ENCODE measurements at regions not wholly inside any gene's neighbourhood (a gene's known extent, or its start where the extent isn't known, plus 50 kb on each side); places are given as distances from the start of the nearest gene placed in this dataset.

GRCh38 chr9:89753472-89754055 is 148.8 kb downstream of the GADD45G start:
- H3K27ac ChIP-seq = no peak overlapping the region
- H3K4me1 ChIP-seq = peaks cover 4 to 7% of the 10 kb centered on the region in 2 donors
- TF ChIP-seq POLR2A (IDR thresholded peaks at IDR 0.05) (no peak), POLR2AphosphoS5 (IDR thresholded peaks at IDR 0.05) (no peak)
- TF ChIP-seq, protein P1, sequence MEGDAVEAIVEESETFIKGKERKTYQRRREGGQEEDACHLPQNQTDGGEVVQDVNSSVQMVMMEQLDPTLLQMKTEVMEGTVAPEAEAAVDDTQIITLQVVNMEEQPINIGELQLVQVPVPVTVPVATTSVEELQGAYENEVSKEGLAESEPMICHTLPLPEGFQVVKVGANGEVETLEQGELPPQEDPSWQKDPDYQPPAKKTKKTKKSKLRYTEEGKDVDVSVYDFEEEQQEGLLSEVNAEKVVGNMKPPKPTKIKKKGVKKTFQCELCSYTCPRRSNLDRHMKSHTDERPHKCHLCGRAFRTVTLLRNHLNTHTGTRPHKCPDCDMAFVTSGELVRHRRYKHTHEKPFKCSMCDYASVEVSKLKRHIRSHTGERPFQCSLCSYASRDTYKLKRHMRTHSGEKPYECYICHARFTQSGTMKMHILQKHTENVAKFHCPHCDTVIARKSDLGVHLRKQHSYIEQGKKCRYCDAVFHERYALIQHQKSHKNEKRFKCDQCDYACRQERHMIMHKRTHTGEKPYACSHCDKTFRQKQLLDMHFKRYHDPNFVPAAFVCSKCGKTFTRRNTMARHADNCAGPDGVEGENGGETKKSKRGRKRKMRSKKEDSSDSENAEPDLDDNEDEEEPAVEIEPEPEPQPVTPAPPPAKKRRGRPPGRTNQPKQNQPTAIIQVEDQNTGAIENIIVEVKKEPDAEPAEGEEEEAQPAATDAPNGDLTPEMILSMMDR (IDR thresholded peaks at IDR 0.05) = no peak
- intact Hi-C loops (cut with DNase I; ENCODE audit: low total_unique reads) = no loop called here
- no peaks in the 10 kb centered on the region for H3K9me3 ChIP-seq
- H3K27me3 ChIP-seq = peaks cover 0 to 6% of the 10 kb centered on the region in 2 donors
- H3K4me3 ChIP-seq = no peak overlapping the region
- DNase-seq (ENCODE audit: low spot score in 2 of 2) = no peak
- no peaks in the 10 kb centered on the region for H3K36me3 ChIP-seq

DNA sequence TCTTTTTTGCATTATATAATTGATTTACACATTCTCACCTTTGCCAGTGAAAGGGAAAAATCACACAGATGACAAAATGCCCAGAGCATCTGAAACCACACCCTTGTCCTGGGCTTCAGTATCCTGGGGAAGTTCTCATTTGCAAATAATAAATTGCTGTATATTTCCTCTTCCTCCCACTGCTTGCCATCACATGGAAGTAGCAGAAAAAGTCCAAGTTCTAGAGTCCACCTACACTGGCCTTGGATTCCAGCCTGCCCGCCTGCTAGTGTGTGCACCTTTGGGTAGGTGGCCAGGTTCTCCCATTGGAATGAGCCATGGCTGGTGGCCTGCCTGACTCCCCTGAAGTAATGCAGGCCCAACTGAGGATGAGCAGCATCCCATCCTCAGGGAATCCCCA is 149.4 kb downstream of the GADD45G start:
- Histone ChIP-seq H3K4me1 (peaks cover 4 to 7% of the 10 kb centered on the region in 2 donors), H3K27ac (no peak overlapping the region), H3K9me3 (no peaks in the 10 kb centered on the region), H3K27me3 (peaks cover 0 to 6% of the 10 kb centered on the region in 2 donors), H3K36me3 (no peaks in the 10 kb centered on the region), H3K4me3 (no peak overlapping the region)
- intact Hi-C loops (cut with DNase I; ENCODE audit: low total_unique reads) = no loop called here
- TF ChIP-seq POLR2A (IDR thresholded peaks at IDR 0.05) (no peak), POLR2AphosphoS5 (IDR thresholded peaks at IDR 0.05) (no peak)
- TF ChIP-seq, protein P1 (IDR thresholded peaks at IDR 0.05) = no peak
- DNase-seq (ENCODE audit: low spot score in 2 of 2) = no peak

- Histone ChIP-seq H3K27me3 (peaks cover 0 to 6% of the 10 kb centered on the region in 2 donors), H3K27ac (no peak overlapping the region), H3K4me3 (no peak overlapping the region), H3K36me3 (no peaks in the 10 kb centered on the region), H3K9me3 (no peaks in the 10 kb centered on the region), H3K4me1 (peaks cover 4 to 7% of the 10 kb centered on the region in 2 donors)
- no peak for DNase-seq (ENCODE audit: low spot score in 2 of 2)
- TF ChIP-seq POLR2A (IDR thresholded peaks at IDR 0.05) = no peak
- intact Hi-C loops (cut with DNase I; ENCODE audit: low total_unique reads) = no loop called here
Observed at GRCh38 chr9:89755821-89756220, 151.0 kb downstream of the GADD45G start.

- H3K9me3 ChIP-seq = no peaks in the 10 kb centered on the region
- TF ChIP-seq POLR2AphosphoS5 (IDR thresholded peaks at IDR 0.05) = peak in 1 of 3 donors; percentile 15
- TF ChIP-seq, protein P1 (IDR thresholded peaks at IDR 0.05) = no peak
- H3K27ac ChIP-seq = peak overlapping the region; percentile 12 to 19
- DNase-seq (ENCODE audit: low spot score in 2 of 2) = peak; percentile 37 to 77
- no peaks in the 10 kb centered on the region for H3K36me3 ChIP-seq
- peaks cover 4 to 7% of the 10 kb centered on the region in 2 donors for H3K4me1 ChIP-seq
- intact Hi-C loops (cut with DNase I; ENCODE audit: low total_unique reads) = no loop called here
- no peak overlapping the region for H3K4me3 ChIP-seq
- H3K27me3 ChIP-seq = peaks cover 0 to 6% of the 10 kb centered on the region in 2 donors
Observed at GRCh38 chr9:89756891-89757537, 152.2 kb downstream of the GADD45G start.

GRCh38 chr9:89757776-89758528 is 153.1 kb downstream of the GADD45G start:
- DNase-seq (ENCODE audit: low spot score in 2 of 2) = no peak
- intact Hi-C loops (cut with DNase I; ENCODE audit: low total_unique reads) = no loop called here
- Histone ChIP-seq H3K27me3 (peaks cover 0 to 6% of the 10 kb centered on the region in 2 donors), H3K27ac (no peak overlapping the region), H3K9me3 (no peaks in the 10 kb centered on the region), H3K36me3 (no peaks in the 10 kb centered on the region), H3K4me1 (peaks cover 4 to 7% of the 10 kb centered on the region in 2 donors), H3K4me3 (no peak overlapping the region)
- TF ChIP-seq POLR2A (IDR thresholded peaks at IDR 0.05) = no peak
- TF ChIP-seq, protein P1 (IDR thresholded peaks at IDR 0.05) = no peak
- TF ChIP-seq POLR2AphosphoS5 (IDR thresholded peaks at IDR 0.05) = no peak

All from breast epithelium (tissue), 4 donors.